OCI-LY3 (cell line): ENCODE measurements at regions not wholly inside any gene's neighbourhood (a gene's known extent, or its start where the extent isn't known, plus 50 kb on each side); places are given as distances from the start of the nearest gene placed in this dataset.

ENCODE experiments used
- H2AFZ ChIP-seq: fragments of 200-600, 300-600 bp; shearing (Covaris generic); 2 replicates; pipeline ENCODE4 v1.6.0; 2014; ENCODE audit warnings: antibody characterized with exemption, low read depth, low read length
- H3K27ac ChIP-seq: fragments of 200-600, 300-600 bp; sonication (generic); 2 replicates; pipeline ENCODE4 v1.5.1; 2014; ENCODE audit warnings: mild to moderate bottlenecking, low read length, moderate library complexity, mixed read lengths
- H3K27me3 ChIP-seq: fragments of 200-600, 300-600 bp; sonication (generic); 2 replicates; pipeline ENCODE4 v1.6.1; 2014; ENCODE audit warnings: low read depth, low read length, mixed read lengths
- H3K36me3 ChIP-seq: fragments of 200-600, 300-600 bp; sonication (generic); replicated peaks from 2 replicates; pipeline ENCODE3; 2014; ENCODE audit warnings: low read depth, low read length, mixed read lengths
- H3K4me1 ChIP-seq: fragments of 300-600, 200-600 bp; sonication (generic); 2 replicates; pipeline ENCODE4 v1.6.1; 2014; ENCODE audit warnings: low read length, mixed read lengths
- H3K4me2 ChIP-seq: fragments of 200-600, 300-600 bp; sonication (generic); 2 replicates; pipeline ENCODE4 v1.6.1; 2014; ENCODE audit warnings: low read length, mixed read lengths
- H3K4me3 ChIP-seq: fragments of 300-600, 200-600 bp; sonication (generic); 2 replicates; pipeline ENCODE4 v1.5.1; 2014; ENCODE audit warnings: antibody characterized with exemption, mild to moderate bottlenecking, low read length, moderate library complexity
- H3K79me2 ChIP-seq: fragments of 300-600, 200-600 bp; shearing (Covaris generic); 2 replicates; pipeline ENCODE4 v1.6.1; 2014; ENCODE audit warnings: mild to moderate bottlenecking, low read length, mixed read lengths
- H3K9ac ChIP-seq: fragments of 300-600, 200-600 bp; shearing (Covaris generic); 2 replicates; pipeline ENCODE4 v1.6.0; 2014; ENCODE audit warnings: mild to moderate bottlenecking, low read length, moderate library complexity
- H3K9me3 ChIP-seq: fragments of 200-600, 300-600 bp; shearing (Covaris generic); 2 replicates; pipeline ENCODE4 v1.6.1; 2014; ENCODE audit warnings: low read length, mixed read lengths; ENCODE audit not compliant: insufficient read depth
- H4K20me1 ChIP-seq: fragments of 200-600, 300-600 bp; sonication (generic); 2 replicates; pipeline ENCODE4 v1.6.1; 2016; ENCODE audit warnings: low read length, mixed read lengths; ENCODE audit not compliant: insufficient read depth
- CTCF ChIP-seq: fragments of 200-600, 300-600 bp; sonication (generic); IDR thresholded peaks from 2 replicates; pipeline ENCODE4 v1.5.1; 2014; ENCODE audit warnings: antibody characterized with exemption, low read length, low read depth
- EZH2phosphoT487 ChIP-seq: fragments of 200-600 bp; shearing (Covaris generic); IDR thresholded peaks from 2 replicates; pipeline ENCODE4 v1.6.1; 2018; ENCODE audit warnings: antibody characterized with exemption, mixed run types, low read depth

- no peak overlapping the region for H3K4me3 ChIP-seq
- H3K9me3 ChIP-seq = no peaks in the 10 kb centered on the region; the same call in 1 of the 2 replicates
- H3K79me2 ChIP-seq = no peaks in the 10 kb centered on the region
- TF ChIP-seq EZH2phosphoT487 (no peak), CTCF (no peak)
- no peaks in the 10 kb centered on the region for H3K36me3 ChIP-seq
- no peaks in the 10 kb centered on the region for H3K4me1 ChIP-seq
- H3K4me2 ChIP-seq = no peak overlapping the region
- no peaks in the 10 kb centered on the region for H4K20me1 ChIP-seq
- no peak overlapping the region for H3K27ac ChIP-seq
- H2AFZ ChIP-seq = no peak overlapping the region
- H3K9ac ChIP-seq = no peak overlapping the region
- no peaks in the 10 kb centered on the region for H3K27me3 ChIP-seq
Observed at GRCh38 chr11:22456993-22457762, 119.0 kb downstream of the SLC17A6 start.

- Histone ChIP-seq H3K27me3 (no peaks in the 10 kb centered on the region), H3K36me3 (no peaks in the 10 kb centered on the region), H4K20me1 (no peaks in the 10 kb centered on the region), H3K9ac (no peak overlapping the region), H3K9me3 (no peaks in the 10 kb centered on the region), H3K4me3 (peak overlapping the region; percentile 9; the same call in 1 of the 2 replicates), H3K79me2 (no peaks in the 10 kb centered on the region), H3K27ac (no peak overlapping the region), H2AFZ (peak overlapping the region; percentile 67; the same call in 1 of the 2 replicates), H3K4me2 (0 out of 2 replicates have a peak overlapping the region, but pooled peaks have one; percentile 20), H3K4me1 (no peaks in the 10 kb centered on the region)
- no peak for TF ChIP-seq CTCF
- TF ChIP-seq EZH2phosphoT487 = no peak
Observed at GRCh38 chr11:22454461-22455090, 116.4 kb downstream of the SLC17A6 start.

- no peaks in the 10 kb centered on the region for H3K79me2 ChIP-seq
- H2AFZ ChIP-seq = no peak overlapping the region
- H3K27ac ChIP-seq = no peak overlapping the region
Observed at GRCh38 chr11:22449441-22449840, 111.3 kb downstream of the SLC17A6 start.

More at GRCh38 chr11:22449441-22449840, 111.3 kb downstream of the SLC17A6 start:
- Histone ChIP-seq H3K9me3 (no peaks in the 10 kb centered on the region), H3K9ac (no peak overlapping the region), H3K4me2 (no peak overlapping the region), H3K4me1 (no peaks in the 10 kb centered on the region), H3K27me3 (no peaks in the 10 kb centered on the region), H3K4me3 (no peak overlapping the region), H3K36me3 (no peaks in the 10 kb centered on the region), H4K20me1 (no peaks in the 10 kb centered on the region)
- TF ChIP-seq EZH2phosphoT487 = no peak
- TF ChIP-seq CTCF = no peak
